NCI-H2196 (cell line): ENCODE measurements at regions not wholly inside any gene's neighbourhood (a gene's known extent, or its start where the extent isn't known, plus 50 kb on each side); places are given as distances from the start of the nearest gene placed in this dataset.

ENCODE experiments used
- DNase-seq: peaks from one replicate; lab custom pipeline; 2025; ENCODE audit not compliant: unreplicated experiment; lab: John Stamatoyannopoulos, UW

DNA sequence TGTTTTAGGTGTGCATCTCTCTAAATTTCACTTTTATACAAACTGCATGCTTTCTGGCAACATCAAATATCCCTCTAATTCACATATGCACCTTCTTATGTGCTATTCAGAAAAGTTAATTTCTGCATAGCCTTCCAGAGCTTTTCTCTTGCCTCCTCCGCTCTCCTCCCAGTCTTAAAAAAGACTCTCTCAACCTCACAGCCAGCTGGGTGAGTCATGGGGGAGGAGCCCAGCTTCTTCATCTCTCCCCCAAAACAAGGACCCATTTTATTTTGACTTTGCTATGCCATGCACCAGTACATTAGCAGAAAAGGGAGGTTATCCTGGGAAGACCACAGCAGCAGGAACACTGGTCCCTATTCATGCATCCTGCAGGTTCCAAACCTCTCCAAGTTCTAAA is 234.4 kb downstream of the KCNA4 start:
- DNase-seq: no peak

DNA sequence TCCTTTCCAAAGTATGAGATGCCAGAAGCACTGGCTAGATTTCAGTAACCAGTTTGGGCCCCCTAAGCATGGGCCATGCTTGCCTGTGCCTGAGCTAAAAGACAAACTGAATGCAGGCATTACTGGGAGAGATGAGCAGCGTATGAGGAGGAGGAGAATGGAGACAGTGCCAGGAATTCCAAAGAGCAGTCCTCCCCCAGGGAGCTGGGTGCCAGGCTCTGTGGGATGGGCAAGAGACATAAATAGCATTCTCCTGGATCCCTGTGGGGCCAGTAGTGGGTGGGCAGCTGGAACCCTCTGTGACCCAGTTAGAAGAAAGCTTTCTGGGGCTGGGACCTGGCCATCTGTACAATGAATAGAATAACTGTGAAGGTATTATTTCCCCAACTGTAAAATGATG is 235.6 kb downstream of the KCNA4 start:
- no peak for DNase-seq

DNA sequence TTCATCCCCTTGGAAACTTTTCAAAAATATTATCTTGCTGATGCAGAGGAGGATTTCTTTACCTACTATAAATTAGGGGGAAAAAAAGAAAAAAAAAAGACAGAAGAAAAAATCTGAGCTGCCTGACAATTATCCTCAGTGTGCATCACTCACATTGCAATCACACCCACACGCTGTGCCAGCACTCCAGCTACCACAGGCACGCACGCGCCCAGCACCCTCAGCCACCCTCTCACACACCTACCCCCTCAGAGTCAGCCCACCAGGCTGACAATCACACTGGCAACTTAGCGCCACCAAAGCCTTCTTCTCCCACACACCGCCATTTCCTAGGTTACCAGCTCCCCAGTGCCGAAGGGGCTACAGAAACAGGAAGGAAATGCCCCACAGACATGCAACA is 236.1 kb downstream of the KCNA4 start:
- DNase-seq: no peak

DNA sequence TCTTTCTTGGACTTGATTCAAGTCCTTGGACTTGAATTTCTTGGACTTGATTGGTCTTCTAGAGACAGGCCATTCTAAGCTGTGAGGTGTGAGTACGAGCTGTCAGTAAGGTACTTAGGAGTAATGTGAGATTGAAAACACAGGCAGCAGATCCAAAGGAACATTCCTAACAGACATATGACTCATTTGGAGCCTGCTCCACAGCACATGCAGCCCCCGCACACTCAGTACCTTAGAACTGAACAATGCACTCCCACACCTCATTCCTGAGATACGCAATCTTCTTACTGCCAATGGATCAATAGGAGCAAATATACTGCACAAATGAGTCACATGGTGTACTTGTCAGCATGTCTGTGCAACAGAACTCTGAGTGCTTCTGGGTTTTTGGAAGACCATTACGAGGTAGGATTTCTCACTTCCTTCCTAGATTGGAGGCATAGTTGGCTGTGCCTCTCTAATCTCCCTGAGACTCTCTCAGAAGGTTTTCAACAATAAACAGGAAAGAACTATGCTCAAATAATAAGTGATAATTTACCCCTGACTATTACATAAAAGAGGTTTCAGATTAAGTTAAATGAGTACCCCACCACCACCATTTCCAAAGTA is 243.1 kb downstream of the KCNA4 start:
- DNase-seq: no peak

DNA sequence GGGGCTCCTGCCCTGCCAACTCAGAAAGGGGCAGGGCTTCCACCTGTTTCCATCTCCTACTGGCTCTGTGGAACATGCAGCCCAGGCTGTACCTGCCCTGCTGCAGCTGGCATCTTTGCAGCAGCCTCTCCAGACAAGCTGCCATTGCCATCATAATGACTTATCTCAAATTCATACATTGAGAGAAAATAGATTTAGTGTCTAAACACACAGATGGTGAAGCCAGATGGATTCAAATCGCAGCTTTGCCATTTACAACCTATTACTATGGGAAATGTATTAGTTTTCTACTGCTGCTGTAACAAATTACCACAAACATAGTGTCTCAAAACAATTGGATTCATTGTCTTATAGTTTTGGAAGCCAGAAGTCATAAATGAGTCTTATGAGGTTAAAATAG is 260.0 kb downstream of the KCNA4 start:
- DNase-seq: no peak

DNA sequence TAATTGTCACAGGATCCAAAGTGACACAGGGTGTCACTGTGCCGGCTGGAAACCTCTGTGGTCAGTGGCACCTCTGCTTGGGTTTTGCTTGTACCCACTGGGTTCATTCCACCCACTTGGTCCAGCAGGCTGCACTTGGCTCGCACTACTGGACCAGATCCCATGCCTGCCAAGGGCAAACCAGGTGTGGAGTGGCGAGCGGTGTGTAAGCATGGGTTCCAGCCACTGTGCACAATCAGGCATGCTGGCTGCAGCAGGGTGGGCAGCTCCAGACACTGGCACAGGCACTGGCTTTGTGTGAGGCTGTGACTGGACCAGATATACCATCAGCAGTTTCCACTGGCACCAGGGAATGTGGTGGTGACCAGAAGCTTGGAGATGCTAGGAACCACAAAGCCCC is 261.4 kb downstream of the KCNA4 start:
- DNase-seq: no peak

DNA sequence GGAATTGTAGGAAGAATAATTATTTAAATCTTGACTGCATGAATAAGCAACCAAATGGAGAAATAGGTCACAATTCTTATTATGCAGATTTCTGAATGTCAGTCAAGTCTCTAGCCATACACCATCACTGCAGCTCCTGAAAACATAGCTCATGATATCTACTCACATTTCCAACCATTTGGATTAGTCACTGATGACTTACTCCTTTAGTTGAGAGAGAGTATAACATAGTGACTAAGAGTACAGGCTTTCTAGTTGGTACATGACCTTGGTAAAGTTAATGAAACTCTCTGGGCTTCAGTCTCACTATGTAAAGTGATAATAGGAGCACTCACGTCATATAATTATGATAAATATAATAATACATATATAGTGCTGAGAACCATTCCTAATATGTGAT is 265.2 kb downstream of the KCNA4 start:
- no peak for DNase-seq

DNA sequence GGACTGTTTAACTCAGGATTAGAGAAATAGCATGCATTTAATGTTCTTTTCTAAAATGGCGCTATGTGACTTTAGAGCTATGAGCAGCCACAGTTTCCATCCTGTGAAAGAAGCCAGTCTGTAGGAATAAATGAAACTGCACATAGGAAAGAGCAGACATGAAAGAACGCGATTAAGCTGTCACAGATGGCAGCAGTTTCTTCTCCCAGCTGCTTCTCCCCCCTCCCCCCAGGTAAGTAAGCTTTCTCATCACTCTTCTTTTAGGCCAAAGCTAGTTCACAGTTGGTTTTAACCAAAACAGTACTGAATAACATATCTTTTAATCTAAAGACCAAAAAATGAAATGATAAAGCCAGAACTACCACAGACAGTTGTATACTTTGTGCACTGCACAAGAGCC is 266.4 kb downstream of the KCNA4 start:
- no peak for DNase-seq

DNA sequence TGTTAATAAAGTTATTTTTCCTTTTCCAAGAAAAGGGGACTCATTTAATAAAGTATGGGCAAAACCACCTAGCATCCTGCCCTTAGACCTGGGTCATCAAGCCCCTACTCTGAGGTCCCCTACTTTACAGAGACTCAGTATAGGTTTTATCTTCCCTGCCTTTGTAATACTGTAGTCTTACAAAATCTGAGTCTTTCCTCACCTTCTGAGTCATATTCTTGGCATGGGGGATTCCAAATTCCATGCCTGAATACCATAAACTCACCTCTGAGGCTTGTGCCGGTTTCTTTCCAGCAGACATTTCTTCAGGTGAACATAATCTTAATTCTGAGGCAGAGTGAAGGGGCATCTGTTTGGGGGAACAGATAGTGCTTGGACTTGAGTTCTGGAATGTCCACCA is 282.5 kb downstream of the KCNA4 start:
- DNase-seq: no peak

DNA sequence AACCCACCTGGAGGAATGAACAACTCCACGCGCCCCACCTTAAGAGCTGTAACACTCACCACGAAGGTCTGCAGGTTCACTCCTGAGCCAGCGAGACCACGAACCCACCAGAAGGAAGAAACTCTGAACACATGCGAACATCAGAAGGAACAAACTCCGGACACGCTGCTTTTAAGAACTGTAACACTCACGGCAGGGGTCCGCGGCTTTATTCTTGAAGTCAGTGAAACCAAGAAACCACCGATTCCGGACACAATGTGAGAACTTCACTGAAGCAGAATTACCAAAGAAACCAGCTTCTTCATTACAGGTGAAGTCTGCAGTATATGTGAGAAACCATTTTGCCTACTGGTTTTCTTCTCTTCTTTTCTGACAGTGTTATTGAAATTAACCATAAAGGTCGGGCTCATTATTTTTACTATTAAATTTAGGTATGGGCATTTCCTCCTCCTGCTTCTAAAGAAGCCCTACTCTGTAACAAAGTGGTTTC is 303.0 kb downstream of the KCNA4 start:
- DNase-seq: no peak

DNA sequence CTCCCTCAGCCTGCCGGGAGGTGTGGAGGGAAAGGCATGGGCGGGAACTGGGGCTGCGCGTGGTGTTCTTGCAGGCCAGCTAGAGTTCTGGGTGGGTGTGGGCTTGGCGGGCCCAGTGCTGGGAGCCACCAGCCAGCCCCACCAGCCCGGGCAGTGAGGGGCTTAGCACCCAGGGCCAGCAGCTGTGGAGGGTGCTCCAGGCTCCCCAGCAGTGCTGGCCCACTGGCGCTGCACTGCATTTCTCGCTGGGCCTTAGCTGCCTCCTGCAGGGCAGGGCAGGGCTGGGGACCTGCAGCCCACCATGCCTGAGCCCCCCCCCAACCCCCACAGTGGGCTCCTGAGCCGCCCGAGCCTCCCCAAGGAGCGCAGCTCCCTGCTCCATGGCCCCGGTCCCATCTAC is 304.2 kb downstream of the KCNA4 start:
- no peak for DNase-seq

DNA sequence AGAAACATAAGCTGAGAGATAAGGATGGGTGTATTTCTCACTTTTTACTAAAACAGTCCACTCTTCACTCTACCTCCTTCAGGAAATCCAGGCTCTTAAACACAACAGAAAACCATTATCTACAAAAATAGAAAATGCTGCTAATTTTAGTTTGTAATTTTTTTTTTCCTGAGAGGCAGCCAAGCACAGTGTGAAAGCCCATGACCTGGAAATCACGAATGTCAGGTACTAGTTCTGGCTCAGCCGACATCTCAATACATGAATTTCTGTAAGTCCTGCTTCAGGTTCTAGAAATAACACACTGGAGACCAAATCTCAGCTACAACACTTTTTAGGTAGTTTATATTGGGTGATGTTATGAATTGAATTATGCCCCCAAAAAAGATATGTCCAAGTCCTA is 308.9 kb downstream of the KCNA4 start:
- no peak for DNase-seq

DNA sequence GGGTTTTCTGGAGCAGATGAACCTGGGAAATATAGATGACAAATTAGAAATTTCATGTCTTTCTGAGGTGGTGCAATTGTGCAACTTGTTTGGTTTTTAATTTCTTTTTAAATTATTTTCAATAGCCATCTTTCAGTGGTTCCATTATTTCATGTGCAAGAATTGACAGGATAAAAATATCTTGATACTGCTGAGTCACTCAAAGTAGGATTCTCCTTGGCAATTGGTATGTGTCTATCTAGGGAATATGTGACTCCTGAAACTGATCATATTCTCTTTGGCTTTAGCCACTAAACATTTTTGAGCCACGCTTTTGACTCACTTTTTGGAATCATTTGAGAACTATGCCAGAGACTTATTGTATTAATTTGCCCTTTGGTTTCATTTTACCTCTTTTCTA is 331.5 kb downstream of the KCNA4 start:
- DNase-seq: no peak

DNA sequence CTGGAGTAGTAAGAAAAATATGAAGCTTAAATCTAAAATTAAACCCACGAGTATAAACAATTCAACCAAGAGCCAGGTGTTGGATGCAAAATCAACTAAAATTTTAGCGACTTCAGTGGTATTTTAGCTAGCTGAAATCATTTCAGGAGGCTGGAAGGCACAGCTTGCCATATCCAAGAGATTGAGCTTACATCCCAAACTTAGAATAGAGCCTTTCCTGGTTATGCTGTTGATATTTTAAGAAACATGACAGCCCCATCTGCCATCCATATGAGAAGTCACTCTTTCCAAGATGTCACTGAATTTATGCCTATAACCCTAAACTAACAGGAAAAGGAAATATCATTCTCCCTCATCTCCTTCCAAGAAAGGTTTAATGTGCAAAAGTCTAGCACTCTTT is 334.0 kb downstream of the KCNA4 start:
- DNase-seq: no peak

DNA sequence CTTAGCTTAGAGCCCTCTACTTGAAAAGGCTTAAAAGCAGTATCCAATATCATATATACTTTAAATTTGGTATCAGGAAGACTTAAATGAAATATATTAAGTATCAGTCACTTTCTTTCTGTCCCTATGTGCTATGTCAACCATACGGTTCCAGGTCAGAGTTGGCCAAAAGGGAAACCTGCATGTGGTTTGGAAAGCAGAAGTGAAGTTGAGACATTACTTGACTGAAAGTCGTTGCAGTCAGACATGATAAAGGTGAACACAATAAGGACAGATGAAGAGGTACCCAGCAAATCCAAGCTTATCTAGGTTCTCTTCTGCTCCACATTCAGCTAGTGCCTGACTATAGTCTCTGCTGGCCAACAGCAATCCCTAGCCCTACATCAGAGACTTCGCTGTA is 336.8 kb downstream of the KCNA4 start:
- no peak for DNase-seq

DNA sequence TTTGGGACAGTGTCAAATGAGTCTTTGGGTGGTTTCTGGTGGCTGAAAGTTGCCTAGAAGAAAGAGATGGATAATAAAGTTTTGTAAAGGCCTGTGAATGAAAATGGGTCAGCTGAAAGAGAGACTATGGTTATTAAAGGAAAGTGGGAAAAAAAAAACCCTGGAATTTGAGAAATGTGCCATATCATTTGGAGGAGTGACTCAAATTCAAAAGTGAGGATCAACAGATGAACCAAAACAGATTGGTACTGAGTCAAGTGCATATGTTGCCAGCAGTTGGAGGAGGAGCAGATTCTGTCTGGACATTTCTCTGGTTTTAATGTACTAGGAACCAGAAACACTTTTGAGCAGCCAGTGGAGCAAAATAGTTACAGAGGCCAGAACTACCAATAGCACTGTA is 339.8 kb downstream of the KCNA4 start:
- DNase-seq: no peak

DNA sequence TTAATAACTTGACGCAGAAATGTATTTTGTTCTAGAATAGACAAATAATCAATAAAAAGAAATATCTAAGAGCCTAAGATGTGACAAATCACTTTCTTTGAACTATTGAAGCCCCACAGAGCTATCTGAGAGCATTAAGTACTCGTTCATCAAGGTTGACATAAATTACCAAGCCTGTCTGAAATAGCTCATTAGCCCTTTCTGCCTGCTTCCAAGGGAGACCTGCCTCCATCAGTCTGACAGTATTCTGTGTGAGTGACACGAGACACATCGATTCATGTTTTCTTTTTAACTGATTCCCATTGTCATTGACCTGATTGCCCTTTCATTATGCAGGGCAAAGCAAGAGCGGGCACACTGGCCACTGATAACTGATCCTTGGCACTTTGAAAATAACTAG is 347.5 kb downstream of the KCNA4 start:
- no peak for DNase-seq

DNA sequence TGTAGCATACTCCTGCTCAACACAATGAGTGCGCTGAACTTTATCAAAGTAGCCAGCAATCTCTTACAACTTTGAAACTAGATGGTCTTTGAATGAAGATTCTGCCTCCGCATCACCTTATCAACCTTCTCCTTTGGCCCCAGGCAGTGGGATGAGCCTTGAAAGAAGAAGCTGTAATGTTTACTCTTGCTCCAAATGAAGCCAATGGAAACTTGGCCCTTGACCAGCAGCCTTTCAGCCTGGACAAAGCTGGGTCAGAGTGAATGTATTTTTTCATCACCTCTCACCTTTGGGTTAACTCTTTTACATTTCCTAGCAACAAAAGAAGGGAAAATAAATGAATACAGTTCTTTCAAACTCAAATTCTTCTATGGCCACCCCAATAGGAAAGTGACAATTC is 359.1 kb downstream of the KCNA4 start:
- no peak for DNase-seq

DNA sequence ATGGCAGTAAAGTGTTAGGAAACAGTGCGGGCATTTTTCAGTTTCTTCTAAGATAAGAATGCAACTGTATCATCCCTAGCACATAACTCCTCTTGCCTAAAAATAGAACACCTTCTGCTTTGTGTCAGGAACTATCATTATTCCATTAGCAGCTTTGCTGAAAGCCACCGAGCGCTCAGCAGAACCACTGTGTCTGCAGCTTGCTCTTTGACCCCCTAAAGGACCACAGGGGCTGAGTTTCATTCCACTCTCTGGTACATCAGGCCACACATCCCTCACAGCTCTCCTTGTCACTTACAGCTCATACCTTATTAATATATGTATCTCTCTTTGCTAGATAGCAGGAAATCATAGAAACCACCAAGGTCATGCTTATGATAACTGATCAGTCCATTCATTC is 360.2 kb downstream of the KCNA4 start:
- no peak for DNase-seq

DNA sequence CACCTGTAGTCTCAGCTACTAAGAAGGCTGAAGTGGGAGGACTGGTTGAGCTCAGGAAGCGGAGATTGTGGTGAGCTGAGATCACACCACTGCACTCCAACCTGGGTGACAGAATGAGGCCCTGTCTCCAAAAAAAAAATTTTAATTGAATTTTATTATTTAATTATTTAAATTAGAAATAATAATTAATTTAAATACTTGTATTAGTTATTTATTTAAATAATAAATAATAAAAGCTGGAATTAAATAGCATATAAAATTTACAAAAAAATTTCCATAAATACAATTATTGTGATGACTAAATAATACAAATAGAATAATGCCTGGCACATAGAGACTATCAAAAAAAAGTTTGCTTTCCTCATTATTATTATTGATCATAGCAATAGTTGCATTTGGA is 371.5 kb downstream of the KCNA4 start:
- no peak for DNase-seq

DNA sequence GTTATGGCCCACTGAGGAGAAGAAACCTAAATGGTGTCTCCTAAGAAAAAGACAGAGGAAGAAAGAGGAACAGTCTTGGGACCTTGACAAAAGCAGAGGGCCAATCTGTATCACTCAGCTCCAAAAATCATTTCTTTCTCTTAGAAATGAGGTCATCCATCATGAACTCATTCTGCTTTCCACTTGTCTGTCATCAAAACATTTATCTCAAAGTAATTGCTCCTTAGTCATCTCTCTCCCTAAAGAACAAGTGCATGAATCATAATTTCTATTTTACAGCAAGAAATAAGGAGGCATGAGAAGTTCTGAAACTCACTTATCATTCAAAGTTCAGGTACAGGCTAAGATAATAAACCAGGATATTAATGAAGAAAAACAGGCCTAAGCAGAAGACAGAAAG is 375.6 kb downstream of the KCNA4 start:
- no peak for DNase-seq

DNA sequence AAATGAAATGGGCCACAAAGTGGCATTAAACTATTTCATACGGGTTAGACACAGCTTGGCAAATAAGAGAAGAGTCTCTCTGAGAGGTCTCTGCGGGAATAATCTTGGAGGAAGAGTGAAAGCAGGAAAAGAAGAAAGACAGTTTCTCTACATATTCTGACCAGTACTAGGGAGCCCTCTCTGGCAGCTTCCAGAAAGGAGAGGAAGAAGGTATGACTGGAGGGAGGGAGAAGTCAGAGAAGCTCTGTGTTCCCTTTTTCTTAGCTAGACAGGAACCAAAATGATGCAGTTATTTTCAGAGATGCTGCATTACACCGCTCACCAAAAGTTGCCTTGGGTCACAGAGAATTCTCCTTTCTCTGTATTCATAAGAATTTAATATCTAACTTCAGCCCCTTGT is 382.1 kb downstream of the KCNA4 start:
- DNase-seq: no peak

DNA sequence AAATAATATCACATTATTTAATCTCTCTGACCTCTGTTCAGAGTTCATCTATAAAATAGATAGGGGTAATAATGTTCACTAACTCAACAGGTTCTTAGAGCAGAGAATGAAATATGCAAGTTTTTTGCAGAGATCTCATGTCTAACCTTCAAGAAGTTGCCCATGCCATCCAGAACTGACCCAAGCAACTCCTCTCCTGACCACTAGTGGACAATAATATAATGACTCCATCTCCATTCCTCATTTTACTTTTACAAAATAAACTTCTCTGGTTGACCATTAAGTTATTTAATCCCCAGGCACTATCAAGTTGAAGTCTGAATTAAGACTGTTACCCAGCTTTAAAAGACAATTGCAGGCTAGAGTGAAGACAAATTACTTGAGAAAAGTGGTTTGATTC is 382.6 kb downstream of the KCNA4 start:
- no peak for DNase-seq

DNA sequence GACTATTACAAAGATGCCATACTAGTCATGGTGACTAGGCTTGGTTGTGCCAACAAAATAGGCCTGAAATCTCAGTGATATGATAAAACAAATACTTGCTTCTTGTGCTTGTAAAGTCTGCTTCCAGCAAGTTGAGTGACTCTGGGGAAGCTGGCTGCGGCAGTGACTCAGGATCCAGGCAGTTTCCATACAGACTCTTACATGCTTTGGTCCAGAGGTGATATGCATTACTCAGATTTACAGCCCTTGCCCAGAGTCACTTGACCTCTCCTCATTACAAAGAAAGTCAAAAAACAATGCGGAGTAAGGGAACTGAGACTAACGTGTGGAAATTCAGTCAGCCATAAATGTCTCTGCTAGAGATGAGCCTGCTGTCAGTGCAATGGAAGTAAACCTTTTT is 387.5 kb downstream of the KCNA4 start:
- DNase-seq: no peak
